Loucy (cell line): ENCODE measurements at regions not wholly inside any gene's neighbourhood (a gene's known extent, or its start where the extent isn't known, plus 50 kb on each side); places are given as distances from the start of the nearest gene placed in this dataset.
A peak's percentile ranks its signal among the peaks of the same experiment; 100 is the strongest.

Experiments used
- H2AFZ ChIP-seq: fragments of 200-600 bp; sonication (generic); 2 replicates; pipeline ENCODE4 v1.6.0; 2016; ENCODE audit warnings: antibody characterized with exemption, mild to moderate bottlenecking, low read length, moderate library complexity
- H3F3A ChIP-seq: fragments of 200-600 bp; 2 replicates; pipeline ENCODE4 v1.6.0; 2016; ENCODE audit warnings: antibody characterized with exemption, low read depth, mild to moderate bottlenecking
- H3K27me3 ChIP-seq: fragments of 200-600 bp; sonication (generic); 2 replicates; pipeline ENCODE4 v1.6.1; 2014; ENCODE audit warnings: low read length, mild to moderate bottlenecking; ENCODE audit not compliant: insufficient read depth, poor library complexity, severe bottlenecking
- H3K36me3 ChIP-seq: fragments of 200-600 bp; sonication (generic); 2 replicates; pipeline ENCODE4 v1.6.1; 2016; ENCODE audit warnings: low read length; ENCODE audit not compliant: insufficient read depth
- H3K4me1 ChIP-seq: fragments of 200-600 bp; sonication (generic); 2 replicates; pipeline ENCODE4 v1.5.1; 2014; ENCODE audit warnings: low read length, mild to moderate bottlenecking; ENCODE audit not compliant: insufficient read depth, poor library complexity, severe bottlenecking
- H3K4me2 ChIP-seq: fragments of 200-600 bp; sonication (generic); 2 replicates; pipeline ENCODE4 v1.6.0; 2014; ENCODE audit warnings: antibody characterized with exemption, low read length, low read depth, mild to moderate bottlenecking; ENCODE audit not compliant: poor library complexity, severe bottlenecking
- H3K4me3 ChIP-seq: fragments of 200-600 bp; sonication (generic); 2 replicates; pipeline ENCODE4 v1.5.1; 2014; ENCODE audit warnings: low read length, mild to moderate bottlenecking, mixed read lengths; ENCODE audit not compliant: poor library complexity, severe bottlenecking
- H3K79me2 ChIP-seq: fragments of 200-600 bp; sonication (generic); 2 replicates; pipeline ENCODE4 v1.6.1; 2014; ENCODE audit warnings: low read length; ENCODE audit not compliant: insufficient read depth
- H3K9ac ChIP-seq: fragments of 200-600 bp; sonication (generic); 2 replicates; pipeline ENCODE4 v1.6.0; 2014; ENCODE audit warnings: mild to moderate bottlenecking, low read depth, low read length, moderate library complexity; ENCODE audit not compliant: poor library complexity, severe bottlenecking
- H3K9me2 ChIP-seq: fragments of 200-600 bp; sonication (generic); replicated peaks from 2 replicates; pipeline ENCODE4 v1.6.1; 2016; ENCODE audit warnings: low read depth, low read length, mixed read lengths
- H3K9me3 ChIP-seq: fragments of 200-600 bp; sonication (generic); 2 replicates; pipeline ENCODE4 v1.6.1; 2014; ENCODE audit warnings: mild to moderate bottlenecking, antibody characterized with exemption, low read length, low read depth; ENCODE audit not compliant: insufficient read depth
- H4K20me1 ChIP-seq: fragments of 200-600 bp; sonication (generic); 2 replicates; pipeline ENCODE4 v1.6.0; 2014; ENCODE audit warnings: antibody characterized with exemption, low read length, mild to moderate bottlenecking; ENCODE audit not compliant: insufficient read depth, poor library complexity, severe bottlenecking
- EZH2phosphoT487 ChIP-seq: fragments of 200-600 bp; IDR thresholded peaks from 2 replicates; pipeline ENCODE4 v1.6.1; 2018; ENCODE audit warnings: antibody characterized with exemption, mild to moderate bottlenecking, moderate library complexity, borderline replicate concordance
- TF ChIP-seq, protein P1 (sequence below): fragments of 200-600 bp; sonication (generic); conservative IDR thresholded peaks from 2 replicates; pipeline ENCODE4 v1.5.1; 2014; ENCODE audit warnings: mild to moderate bottlenecking, antibody characterized with exemption, low read length

DNA sequence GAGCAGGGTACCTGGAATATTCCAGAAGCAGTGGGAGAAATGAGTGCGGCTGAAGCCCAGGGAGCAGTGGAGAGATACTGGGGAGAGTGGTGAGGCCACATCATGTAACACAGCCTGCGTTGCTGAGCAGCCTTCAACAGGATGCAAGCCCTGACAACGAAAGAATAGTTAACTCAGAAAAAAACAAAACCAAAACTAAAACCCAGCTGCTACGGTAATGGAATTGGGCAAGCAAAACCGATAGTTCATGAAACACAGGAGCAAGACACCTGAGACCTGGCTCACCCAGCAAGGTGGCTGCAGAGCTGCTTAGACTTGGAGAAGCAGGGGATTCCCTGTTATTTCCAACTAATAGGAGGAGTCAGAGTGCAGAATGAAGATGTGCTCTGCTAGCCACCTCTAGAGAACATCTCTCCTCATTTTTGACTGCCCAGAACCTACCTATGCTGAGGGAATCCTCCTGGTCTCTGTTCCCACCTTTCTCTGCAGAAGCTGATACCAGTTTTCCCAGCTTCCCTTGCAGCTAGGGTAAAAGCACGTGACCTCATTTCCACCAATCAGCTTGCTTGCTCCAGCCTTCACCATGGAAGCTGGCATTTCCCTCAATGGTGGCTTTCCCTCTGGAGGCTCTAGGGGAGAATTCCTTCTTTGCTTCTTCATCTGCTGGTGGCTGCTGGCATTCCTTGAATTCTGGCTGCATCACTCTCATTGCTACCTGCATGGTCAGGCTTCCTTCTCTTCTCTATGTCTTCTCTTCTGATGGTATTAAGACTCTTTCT lies 59.4 kb upstream of the XYLT1 start:
- Histone ChIP-seq H2AFZ (peak overlapping the region; percentile 39; the same call in 1 of the 2 replicates), H3K4me3 (no peak overlapping the region), H3K4me2 (no peak overlapping the region), H3K79me2 (no peaks in the 10 kb centered on the region), H3K36me3 (no peaks in the 10 kb centered on the region), H4K20me1 (no peaks in the 10 kb centered on the region), H3K4me1 (peaks cover 10% of the 10 kb centered on the region), H3K9me2 (no peaks in the 10 kb centered on the region), H3K9ac (no peak overlapping the region), H3K9me3 (no peaks in the 10 kb centered on the region), H3F3A (no peaks in the 10 kb centered on the region), H3K27me3 (no peaks in the 10 kb centered on the region)
- TF ChIP-seq EZH2phosphoT487 = no peak
- TF ChIP-seq, protein P1, sequence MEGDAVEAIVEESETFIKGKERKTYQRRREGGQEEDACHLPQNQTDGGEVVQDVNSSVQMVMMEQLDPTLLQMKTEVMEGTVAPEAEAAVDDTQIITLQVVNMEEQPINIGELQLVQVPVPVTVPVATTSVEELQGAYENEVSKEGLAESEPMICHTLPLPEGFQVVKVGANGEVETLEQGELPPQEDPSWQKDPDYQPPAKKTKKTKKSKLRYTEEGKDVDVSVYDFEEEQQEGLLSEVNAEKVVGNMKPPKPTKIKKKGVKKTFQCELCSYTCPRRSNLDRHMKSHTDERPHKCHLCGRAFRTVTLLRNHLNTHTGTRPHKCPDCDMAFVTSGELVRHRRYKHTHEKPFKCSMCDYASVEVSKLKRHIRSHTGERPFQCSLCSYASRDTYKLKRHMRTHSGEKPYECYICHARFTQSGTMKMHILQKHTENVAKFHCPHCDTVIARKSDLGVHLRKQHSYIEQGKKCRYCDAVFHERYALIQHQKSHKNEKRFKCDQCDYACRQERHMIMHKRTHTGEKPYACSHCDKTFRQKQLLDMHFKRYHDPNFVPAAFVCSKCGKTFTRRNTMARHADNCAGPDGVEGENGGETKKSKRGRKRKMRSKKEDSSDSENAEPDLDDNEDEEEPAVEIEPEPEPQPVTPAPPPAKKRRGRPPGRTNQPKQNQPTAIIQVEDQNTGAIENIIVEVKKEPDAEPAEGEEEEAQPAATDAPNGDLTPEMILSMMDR = no peak

DNA sequence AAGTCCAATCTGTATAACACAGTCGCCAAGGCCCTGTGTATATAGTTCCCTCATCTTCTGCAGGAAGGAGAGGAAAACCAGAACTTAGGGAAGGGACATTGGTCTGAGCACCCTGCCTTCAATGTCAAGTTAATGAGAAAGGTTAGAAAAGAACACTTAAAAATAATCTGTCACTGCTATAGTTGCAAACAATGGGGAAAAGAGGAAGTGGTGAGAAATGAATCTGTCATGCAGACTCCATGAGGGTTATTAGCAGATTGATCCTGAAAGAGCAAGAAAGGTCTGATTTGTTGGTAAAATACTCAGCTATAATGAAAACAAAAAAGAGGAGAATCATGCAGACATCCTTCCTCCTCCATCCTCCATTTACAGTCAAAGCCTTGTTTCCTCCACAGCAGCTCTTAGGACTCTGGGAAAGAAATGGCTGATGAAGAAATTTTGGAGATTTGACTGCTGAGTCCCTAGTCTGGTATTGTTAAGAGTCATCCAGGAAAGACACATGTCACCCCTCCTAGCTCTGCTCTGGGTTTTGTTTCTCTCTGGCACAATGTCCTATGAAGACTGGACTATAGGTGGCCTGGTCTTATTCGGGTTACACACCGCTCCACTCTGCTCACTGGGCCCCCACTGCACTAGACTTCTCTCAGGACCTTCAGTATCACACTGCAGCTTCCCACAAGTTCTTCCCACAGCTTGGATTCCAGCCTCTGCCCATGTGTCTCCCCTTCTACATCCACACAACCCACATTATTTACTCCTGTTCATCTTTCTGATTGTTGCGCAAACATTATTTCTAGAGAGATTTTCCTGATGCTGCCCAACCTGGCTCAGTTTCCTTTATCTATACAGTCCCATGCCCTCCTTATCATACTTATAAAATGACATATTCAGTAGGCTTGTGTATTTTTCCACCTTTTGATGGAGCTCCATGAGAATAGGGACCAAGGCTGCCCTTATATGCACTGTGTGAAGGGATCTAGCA lies 56.5 kb upstream of the XYLT1 start:
- Histone ChIP-seq H3K79me2 (no peaks in the 10 kb centered on the region), H3K27me3 (no peaks in the 10 kb centered on the region), H3K4me2 (no peak overlapping the region), H3K9me3 (no peaks in the 10 kb centered on the region), H3F3A (no peaks in the 10 kb centered on the region), H4K20me1 (no peaks in the 10 kb centered on the region), H3K4me1 (peaks cover 4% of the 10 kb centered on the region), H3K4me3 (no peak overlapping the region), H2AFZ (no peak overlapping the region), H3K9ac (no peak overlapping the region), H3K36me3 (no peaks in the 10 kb centered on the region), H3K9me2 (no peaks in the 10 kb centered on the region)
- TF ChIP-seq, protein P1 = no peak
- no peak for TF ChIP-seq EZH2phosphoT487

DNA sequence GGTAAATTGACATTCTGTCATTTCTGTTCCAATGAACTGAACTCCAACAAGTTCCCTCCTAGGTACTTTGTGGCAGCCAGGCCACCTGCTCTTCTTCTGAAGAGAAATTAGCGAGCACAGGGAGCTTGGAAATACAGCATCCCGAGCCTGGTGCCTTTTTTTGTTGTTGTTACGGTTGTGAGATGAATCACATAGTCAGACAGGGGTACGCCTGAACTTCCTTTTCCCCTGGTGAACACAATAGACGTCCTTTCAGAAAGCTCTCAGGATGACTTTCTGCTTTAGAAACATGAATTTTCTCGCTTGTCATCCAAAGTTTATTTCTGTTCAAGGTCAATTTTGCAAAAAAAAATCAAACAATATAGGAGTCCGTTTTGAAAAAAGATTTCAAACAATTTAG lies 53.9 kb upstream of the XYLT1 start:
- no peaks in the 10 kb centered on the region for H3K4me1 ChIP-seq
- no peaks in the 10 kb centered on the region for H3F3A ChIP-seq
- H3K9ac ChIP-seq = no peak overlapping the region
- no peak overlapping the region for H2AFZ ChIP-seq
- H3K9me3 ChIP-seq = no peaks in the 10 kb centered on the region
- H3K4me3 ChIP-seq = no peak overlapping the region
- no peaks in the 10 kb centered on the region for H3K79me2 ChIP-seq
- no peaks in the 10 kb centered on the region for H3K9me2 ChIP-seq
- H3K36me3 ChIP-seq = no peaks in the 10 kb centered on the region
- TF ChIP-seq EZH2phosphoT487 = no peak
- TF ChIP-seq, protein P1 = no peak
- H3K4me2 ChIP-seq = no peak overlapping the region
- no peaks in the 10 kb centered on the region for H4K20me1 ChIP-seq
- no peaks in the 10 kb centered on the region for H3K27me3 ChIP-seq
